Omental fat pad (tissue), 3 donors: ENCODE measurements at regions not wholly inside any gene's neighbourhood (a gene's known extent, or its start where the extent isn't known, plus 50 kb on each side); places are given as distances from the start of the nearest gene placed in this dataset.

Experiments used
- ATAC-seq: fragments of 150-250 bp; one replicate; pipeline ENCODE4 v1.9.1; 2016; ENCODE audit warnings: mild to moderate bottlenecking, moderate library complexity; ENCODE audit not compliant: low FRiP score
- DNase-seq: peaks from one replicate; pipeline ENCODE4 v3.0.0-alpha.2; 2019; ENCODE audit warnings: low spot score
- CTCF ChIP-seq, 3 donors: fragments of 450-650 bp; IDR thresholded peaks; one replicate each; pipeline ENCODE4 v1.5.1; 2016 to 2017; ENCODE audit warnings: antibody characterized with exemption in 3 of 3, mild to moderate bottlenecking in 3 of 3, moderate library complexity in 2 of 3

- ATAC-seq, result no peak
- no peak for DNase-seq
- no peak for TF ChIP-seq CTCF (IDR thresholded peaks at IDR 0.05)
Measured at GRCh38 chr10:64385355-64385754, 864.2 kb downstream of the REEP3 start.

DNA sequence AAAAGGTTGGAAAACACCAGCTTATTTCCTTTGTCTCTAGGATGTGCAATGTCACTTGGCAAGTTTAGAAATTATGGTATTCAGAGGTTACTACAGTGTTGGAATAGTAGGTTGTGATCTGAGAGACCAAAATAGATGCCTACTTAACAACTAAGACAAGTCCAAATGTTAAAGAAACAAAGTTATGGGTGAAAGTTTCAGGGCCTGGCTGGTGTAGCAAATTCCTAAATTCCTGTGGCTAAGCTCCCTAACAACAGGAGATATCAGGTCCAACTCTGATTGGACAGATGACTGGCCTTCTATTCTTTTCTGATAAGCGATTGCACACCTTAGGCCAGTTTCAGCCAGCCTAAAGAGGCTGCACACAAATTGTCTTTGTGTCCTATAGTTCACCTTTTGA lies 873.5 kb downstream of the REEP3 start:
- TF ChIP-seq CTCF (IDR thresholded peaks at IDR 0.05), result no peak
- ATAC-seq (no peak), DNase-seq (no peak)

GRCh38 chr10:64396105-64396708 lies 875.0 kb downstream of the REEP3 start:
- DNase-seq (no peak), ATAC-seq (no peak)
- no peak for TF ChIP-seq CTCF (IDR thresholded peaks at IDR 0.05)

DNA sequence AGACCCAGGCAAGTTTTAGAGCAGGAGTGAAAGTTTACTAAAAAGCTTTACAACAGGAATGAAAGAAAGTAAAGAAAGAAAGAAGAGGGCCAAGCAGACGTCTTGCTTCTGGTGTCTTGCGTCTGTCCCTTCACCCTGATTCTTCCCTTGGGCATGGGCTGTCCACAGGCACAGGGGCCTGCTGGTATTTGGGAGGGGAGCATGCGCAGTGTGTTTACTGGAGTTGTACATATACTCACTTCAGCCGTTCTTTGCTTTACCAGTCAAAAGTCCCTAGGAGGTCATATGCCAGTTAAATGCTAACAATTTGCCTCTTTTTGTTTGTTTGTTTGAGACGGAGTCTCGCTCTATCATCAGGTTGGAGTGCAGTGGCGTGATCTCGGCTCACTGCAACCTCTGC lies 875.9 kb downstream of the REEP3 start:
- no peak for TF ChIP-seq CTCF (IDR thresholded peaks at IDR 0.05)
- ATAC-seq, result no peak
- no peak for DNase-seq

- no peak for ATAC-seq
- no peak for DNase-seq
- TF ChIP-seq CTCF (IDR thresholded peaks at IDR 0.05), result no peak
Measured at GRCh38 chr10:64408391-64409183, 887.4 kb downstream of the REEP3 start.

DNA sequence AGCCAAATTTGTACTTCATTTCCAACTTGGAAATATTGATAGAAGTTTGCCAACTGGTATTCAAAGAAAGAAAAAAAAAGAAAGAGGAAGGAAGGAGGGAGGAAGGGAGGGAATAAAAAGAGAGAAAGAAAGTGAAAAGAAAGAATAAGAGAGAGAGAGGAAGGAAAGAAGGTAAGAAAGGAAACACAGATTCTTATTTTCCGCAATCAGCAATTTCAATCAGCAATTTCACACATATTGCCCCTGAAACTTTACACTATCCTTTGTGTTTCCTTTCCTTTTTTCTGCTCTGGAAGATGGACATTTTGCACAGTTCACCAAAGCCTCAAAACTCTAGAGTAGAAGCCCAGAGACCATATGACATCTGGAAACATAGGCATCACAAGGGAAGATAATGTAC lies 888.1 kb downstream of the REEP3 start:
- no peak for DNase-seq
- TF ChIP-seq CTCF (IDR thresholded peaks at IDR 0.05), result no peak
- ATAC-seq, result no peak

DNA sequence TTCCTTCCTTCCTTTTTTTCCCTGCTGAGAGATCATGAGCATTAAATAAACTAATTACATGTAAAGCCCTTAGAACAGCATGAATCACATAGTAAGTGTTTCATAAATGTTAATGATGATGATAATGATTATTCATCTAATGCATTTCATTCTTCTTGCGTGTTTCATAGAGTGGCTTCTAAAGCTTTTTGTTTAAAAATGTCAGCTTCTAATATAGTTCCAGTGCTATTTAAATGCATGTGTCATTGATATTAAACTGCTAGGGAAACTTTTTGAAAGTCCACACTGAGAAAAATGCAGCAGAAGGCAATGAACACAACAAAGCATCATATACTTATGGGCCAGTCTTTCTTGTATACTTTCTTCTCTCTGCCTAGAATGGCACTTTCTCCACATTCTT lies 894.8 kb downstream of the REEP3 start:
- no peak for TF ChIP-seq CTCF (IDR thresholded peaks at IDR 0.05)
- DNase-seq (no peak), ATAC-seq (no peak)
